ENCODE measurements at regions not wholly inside any gene's neighbourhood (a gene's known extent, or its start where the extent isn't known, plus 50 kb on each side); places are given as distances from the start of the nearest gene placed in this dataset.

DNA sequence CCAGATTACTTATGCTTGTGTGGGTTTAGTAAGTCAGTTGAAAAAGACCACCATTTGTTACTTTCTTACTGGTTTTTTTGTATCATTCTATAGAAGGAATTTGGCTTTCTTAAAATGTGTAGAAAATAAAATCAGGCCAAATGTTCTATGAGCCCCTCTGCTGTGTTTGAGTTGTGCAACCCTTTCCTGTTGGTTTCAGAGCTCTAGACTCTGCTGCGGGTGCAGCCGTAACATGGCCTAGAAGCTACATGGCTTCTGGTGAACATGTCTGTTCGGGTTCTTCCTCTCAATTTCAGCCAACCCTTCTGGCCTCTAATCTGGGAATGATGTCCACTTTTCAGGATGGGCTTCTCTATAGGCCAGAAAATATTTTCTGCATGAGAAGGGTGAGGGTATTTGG, 56.6 kb upstream of the RAB18 start (continued):
- TF ChIP-seq, protein P1, sequence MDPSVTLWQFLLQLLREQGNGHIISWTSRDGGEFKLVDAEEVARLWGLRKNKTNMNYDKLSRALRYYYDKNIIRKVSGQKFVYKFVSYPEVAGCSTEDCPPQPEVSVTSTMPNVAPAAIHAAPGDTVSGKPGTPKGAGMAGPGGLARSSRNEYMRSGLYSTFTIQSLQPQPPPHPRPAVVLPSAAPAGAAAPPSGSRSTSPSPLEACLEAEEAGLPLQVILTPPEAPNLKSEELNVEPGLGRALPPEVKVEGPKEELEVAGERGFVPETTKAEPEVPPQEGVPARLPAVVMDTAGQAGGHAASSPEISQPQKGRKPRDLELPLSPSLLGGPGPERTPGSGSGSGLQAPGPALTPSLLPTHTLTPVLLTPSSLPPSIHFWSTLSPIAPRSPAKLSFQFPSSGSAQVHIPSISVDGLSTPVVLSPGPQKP (IDR thresholded peaks at IDR 0.05; ENCODE audit: low read depth, low read length), result no peak
- TF ChIP-seq CREM (IDR thresholded peaks at IDR 0.05; ENCODE audit: low read depth), result no peak
- TF ChIP-seq, protein P2, sequence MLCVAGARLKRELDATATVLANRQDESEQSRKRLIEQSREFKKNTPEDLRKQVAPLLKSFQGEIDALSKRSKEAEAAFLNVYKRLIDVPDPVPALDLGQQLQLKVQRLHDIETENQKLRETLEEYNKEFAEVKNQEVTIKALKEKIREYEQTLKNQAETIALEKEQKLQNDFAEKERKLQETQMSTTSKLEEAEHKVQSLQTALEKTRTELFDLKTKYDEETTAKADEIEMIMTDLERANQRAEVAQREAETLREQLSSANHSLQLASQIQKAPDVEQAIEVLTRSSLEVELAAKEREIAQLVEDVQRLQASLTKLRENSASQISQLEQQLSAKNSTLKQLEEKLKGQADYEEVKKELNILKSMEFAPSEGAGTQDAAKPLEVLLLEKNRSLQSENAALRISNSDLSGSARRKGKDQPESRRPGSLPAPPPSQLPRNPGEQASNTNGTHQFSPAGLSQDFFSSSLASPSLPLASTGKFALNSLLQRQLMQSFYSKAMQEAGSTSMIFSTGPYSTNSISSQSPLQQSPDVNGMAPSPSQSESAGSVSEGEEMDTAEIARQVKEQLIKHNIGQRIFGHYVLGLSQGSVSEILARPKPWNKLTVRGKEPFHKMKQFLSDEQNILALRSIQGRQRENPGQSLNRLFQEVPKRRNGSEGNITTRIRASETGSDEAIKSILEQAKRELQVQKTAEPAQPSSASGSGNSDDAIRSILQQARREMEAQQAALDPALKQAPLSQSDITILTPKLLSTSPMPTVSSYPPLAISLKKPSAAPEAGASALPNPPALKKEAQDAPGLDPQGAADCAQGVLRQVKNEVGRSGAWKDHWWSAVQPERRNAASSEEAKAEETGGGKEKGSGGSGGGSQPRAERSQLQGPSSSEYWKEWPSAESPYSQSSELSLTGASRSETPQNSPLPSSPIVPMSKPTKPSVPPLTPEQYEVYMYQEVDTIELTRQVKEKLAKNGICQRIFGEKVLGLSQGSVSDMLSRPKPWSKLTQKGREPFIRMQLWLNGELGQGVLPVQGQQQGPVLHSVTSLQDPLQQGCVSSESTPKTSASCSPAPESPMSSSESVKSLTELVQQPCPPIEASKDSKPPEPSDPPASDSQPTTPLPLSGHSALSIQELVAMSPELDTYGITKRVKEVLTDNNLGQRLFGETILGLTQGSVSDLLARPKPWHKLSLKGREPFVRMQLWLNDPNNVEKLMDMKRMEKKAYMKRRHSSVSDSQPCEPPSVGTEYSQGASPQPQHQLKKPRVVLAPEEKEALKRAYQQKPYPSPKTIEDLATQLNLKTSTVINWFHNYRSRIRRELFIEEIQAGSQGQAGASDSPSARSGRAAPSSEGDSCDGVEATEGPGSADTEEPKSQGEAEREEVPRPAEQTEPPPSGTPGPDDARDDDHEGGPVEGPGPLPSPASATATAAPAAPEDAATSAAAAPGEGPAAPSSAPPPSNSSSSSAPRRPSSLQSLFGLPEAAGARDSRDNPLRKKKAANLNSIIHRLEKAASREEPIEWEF (IDR thresholded peaks at IDR 0.05; ENCODE audit: insufficient replicate concordance, low read depth, low read length), result no peak
- no peak for TF ChIP-seq ESRRA (IDR thresholded peaks at IDR 0.05; ENCODE audit: low read length)
- TF ChIP-seq, protein P3, sequence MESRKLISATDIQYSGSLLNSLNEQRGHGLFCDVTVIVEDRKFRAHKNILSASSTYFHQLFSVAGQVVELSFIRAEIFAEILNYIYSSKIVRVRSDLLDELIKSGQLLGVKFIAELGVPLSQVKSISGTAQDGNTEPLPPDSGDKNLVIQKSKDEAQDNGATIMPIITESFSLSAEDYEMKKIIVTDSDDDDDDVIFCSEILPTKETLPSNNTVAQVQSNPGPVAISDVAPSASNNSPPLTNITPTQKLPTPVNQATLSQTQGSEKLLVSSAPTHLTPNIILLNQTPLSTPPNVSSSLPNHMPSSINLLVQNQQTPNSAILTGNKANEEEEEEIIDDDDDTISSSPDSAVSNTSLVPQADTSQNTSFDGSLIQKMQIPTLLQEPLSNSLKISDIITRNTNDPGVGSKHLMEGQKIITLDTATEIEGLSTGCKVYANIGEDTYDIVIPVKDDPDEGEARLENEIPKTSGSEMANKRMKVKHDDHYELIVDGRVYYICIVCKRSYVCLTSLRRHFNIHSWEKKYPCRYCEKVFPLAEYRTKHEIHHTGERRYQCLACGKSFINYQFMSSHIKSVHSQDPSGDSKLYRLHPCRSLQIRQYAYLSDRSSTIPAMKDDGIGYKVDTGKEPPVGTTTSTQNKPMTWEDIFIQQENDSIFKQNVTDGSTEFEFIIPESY (IDR thresholded peaks at IDR 0.05), result no peak
- TF ChIP-seq, protein P4, sequence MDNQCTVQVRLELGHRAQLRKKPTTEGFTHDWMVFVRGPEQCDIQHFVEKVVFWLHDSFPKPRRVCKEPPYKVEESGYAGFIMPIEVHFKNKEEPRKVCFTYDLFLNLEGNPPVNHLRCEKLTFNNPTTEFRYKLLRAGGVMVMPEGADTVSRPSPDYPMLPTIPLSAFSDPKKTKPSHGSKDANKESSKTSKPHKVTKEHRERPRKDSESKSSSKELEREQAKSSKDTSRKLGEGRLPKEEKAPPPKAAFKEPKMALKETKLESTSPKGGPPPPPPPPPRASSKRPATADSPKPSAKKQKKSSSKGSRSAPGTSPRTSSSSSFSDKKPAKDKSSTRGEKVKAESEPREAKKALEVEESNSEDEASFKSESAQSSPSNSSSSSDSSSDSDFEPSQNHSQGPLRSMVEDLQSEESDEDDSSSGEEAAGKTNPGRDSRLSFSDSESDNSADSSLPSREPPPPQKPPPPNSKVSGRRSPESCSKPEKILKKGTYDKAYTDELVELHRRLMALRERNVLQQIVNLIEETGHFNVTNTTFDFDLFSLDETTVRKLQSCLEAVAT (IDR thresholded peaks at IDR 0.05), result no peak
- TF ChIP-seq, protein P5, sequence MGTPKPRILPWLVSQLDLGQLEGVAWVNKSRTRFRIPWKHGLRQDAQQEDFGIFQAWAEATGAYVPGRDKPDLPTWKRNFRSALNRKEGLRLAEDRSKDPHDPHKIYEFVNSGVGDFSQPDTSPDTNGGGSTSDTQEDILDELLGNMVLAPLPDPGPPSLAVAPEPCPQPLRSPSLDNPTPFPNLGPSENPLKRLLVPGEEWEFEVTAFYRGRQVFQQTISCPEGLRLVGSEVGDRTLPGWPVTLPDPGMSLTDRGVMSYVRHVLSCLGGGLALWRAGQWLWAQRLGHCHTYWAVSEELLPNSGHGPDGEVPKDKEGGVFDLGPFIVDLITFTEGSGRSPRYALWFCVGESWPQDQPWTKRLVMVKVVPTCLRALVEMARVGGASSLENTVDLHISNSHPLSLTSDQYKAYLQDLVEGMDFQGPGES (IDR thresholded peaks at IDR 0.05), result no peak
- TF ChIP-seq, protein P6, sequence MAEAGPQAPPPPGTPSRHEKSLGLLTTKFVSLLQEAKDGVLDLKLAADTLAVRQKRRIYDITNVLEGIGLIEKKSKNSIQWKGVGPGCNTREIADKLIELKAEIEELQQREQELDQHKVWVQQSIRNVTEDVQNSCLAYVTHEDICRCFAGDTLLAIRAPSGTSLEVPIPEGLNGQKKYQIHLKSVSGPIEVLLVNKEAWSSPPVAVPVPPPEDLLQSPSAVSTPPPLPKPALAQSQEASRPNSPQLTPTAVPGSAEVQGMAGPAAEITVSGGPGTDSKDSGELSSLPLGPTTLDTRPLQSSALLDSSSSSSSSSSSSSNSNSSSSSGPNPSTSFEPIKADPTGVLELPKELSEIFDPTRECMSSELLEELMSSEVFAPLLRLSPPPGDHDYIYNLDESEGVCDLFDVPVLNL (IDR thresholded peaks at IDR 0.05; ENCODE audit: low read depth, low read length), result no peak
